HEK293T (cell line): ENCODE measurements at regions not wholly inside any gene's neighbourhood (a gene's known extent, or its start where the extent isn't known, plus 50 kb on each side); places are given as distances from the start of the nearest gene placed in this dataset.

ENCODE experiments used
- BHLHE40 ChIP-seq: fragments of 450-650 bp; IDR thresholded peaks from 2 replicates; pipeline ENCODE4 v1.6.1; 2016; ENCODE audit warnings: mild to moderate bottlenecking, moderate library complexity, borderline replicate concordance
- ELF4 ChIP-seq: fragments of 450-650 bp; IDR thresholded peaks from 2 replicates; pipeline ENCODE4 v1.6.1; 2017; ENCODE audit warnings: antibody characterized with exemption
- FOXA1 ChIP-seq: fragments of 450-650 bp; IDR thresholded peaks from 2 replicates; pipeline ENCODE4 v1.6.1; 2016; ENCODE audit warnings: mild to moderate bottlenecking
- L3MBTL2 ChIP-seq: fragments of 450-650 bp; conservative IDR thresholded peaks from 2 replicates; pipeline ENCODE4 v1.6.1; 2016; ENCODE audit warnings: mild to moderate bottlenecking
- SP1 ChIP-seq: fragments of 450-650 bp; IDR thresholded peaks from 2 replicates; pipeline ENCODE4 v1.6.1; 2017
- SUZ12 ChIP-seq: fragments of 450-650 bp; IDR thresholded peaks from 2 replicates; pipeline ENCODE4 v1.6.1; 2016; ENCODE audit warnings: mild to moderate bottlenecking
- TARDBP ChIP-seq: fragments of 450-650 bp; IDR thresholded peaks from 2 replicates; pipeline ENCODE4 v1.6.1; 2016
- ZNF384 ChIP-seq: fragments of 450-650 bp; IDR thresholded peaks from 2 replicates; pipeline ENCODE4 v1.6.1; 2016

DNA sequence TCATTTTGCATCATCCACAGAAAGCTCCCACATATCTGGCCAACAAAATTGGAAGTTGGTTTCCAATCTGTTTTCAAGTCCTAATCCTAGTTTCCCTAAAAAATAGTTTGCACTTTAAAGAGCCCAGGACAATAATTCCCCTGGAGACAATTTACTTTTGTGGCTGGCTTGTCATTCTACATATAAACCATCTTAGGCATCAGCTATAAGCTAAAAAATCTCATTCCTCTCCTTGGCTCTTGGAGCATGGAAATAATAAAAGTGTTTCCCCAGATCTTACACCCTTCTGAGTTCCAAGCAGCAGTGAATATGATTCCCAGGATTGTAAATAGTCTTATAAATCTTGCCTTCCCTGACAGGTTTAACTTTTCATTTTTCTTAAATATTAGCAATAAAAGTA lies 89.1 kb upstream of the NUDT4 start:
- TF ChIP-seq FOXA1 (no peak), L3MBTL2 (no peak), SUZ12 (no peak), TARDBP (no peak), ELF4 (no peak), BHLHE40 (no peak), ZNF384 (no peak), SP1 (no peak)
